Right ventricle myocardium inferior (tissue), 1 donor: ENCODE measurements at regions not wholly inside any gene's neighbourhood (a gene's known extent, or its start where the extent isn't known, plus 50 kb on each side); places are given as distances from the start of the nearest gene placed in this dataset.

Source experiments
- ATAC-seq: fragments of 200-7000 bp; cut with Tn5 transposase; one replicate; pipeline ENCODE4 v1.9.1; 2020; ENCODE audit warnings: mild to moderate bottlenecking, moderate library complexity
- DNase-seq: peaks from one replicate; pipeline ENCODE4 v3.0.0; 2021; ENCODE audit errors: missing footprints
- intact Hi-C: fragments of 100-400 bp; cut with DNase I; formaldehyde crosslinking; loops from one replicate; pipeline ENCODE4 v1.11.0; 2022
- donor health status: DM: no; HTN: yes; CAD: no; lungs with severe emphysema.

- ATAC-seq: peak; percentile 89
- intact Hi-C loops: loop anchor here (10.0 kb wide), 1 partner anchor 281 kb away; no protein-coding TSS in a partner anchor
- no peak for DNase-seq
Measured at GRCh38 chrY:8994001-8994400, 343.3 kb upstream of the TSPY4 start.

GRCh38 chrY:9001231-9001630 lies 336.0 kb upstream of the TSPY4 start:
- intact Hi-C loops: no loop called here
- DNase-seq (peak; percentile 67), ATAC-seq (peak; percentile 94)

- peak; percentile 75 for ATAC-seq
- DNase-seq: no peak
- intact Hi-C loops: no loop called here
Measured at GRCh38 chrY:9003739-9004138, 333.5 kb upstream of the TSPY4 start.

DNA sequence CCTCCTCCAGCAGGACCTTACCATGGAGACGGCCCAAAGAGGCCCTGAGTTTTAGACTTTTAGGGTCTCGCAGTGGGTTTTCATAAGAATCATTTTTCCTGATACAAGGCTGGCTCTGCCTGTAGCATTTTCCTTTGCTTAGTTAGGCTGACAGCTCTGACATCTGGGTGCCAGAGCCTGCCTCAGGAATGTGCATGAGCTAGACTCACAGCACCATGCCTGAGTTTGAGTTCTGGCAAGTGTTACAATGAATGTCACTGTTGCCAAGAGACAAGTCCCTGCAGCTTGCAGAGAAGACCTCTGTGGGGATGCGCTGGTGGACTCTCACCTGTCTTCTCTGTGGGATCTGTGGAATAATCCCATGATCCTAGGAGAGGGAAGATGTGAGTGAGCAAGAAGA lies 328.6 kb upstream of the TSPY4 start:
- intact Hi-C loops: no loop called here
- ATAC-seq: peak; percentile 65
- DNase-seq: no peak

DNA sequence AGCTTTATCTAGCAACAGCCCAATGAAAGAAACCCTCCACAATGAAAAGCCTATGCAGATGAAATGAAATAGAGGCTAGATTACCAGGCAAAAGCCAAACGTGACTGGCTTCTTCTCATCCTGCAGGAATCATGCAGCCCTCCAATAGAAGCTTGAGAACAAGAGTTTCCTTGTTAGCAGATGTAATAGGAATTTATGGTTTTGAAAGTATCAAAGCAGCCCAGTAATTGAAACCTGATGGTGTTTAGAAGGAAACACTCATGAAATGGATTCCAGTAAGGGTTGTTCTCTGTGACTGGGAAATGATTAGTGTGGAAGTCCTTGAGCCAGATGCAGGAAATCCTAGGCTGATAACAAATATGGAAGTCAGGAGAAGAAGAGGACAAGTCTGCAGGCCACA lies 320.3 kb upstream of the TSPY4 start:
- DNase-seq: no peak
- intact Hi-C loops: no loop called here
- ATAC-seq: no peak

DNA sequence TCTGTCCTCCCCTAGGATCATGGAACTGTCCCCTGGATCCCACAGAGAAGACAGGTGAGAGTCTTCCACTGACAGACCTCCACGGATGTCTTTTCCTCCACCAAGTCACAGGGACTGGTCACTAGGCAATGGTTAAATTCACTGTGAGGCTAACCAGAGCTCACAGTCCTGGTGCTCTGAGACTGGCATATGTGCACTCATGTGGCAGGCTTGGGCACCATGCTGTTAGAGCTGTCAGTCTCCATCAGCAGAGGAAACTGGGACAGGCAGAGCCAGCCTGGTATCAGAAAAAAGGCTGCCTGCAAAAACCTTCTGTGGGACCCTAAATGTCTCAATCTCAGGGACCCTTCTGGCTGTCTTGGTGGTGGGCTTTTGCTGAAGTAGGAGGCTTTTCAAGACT lies 318.9 kb upstream of the TSPY4 start:
- ATAC-seq: no peak
- DNase-seq: no peak
- intact Hi-C loops: no loop called here

DNA sequence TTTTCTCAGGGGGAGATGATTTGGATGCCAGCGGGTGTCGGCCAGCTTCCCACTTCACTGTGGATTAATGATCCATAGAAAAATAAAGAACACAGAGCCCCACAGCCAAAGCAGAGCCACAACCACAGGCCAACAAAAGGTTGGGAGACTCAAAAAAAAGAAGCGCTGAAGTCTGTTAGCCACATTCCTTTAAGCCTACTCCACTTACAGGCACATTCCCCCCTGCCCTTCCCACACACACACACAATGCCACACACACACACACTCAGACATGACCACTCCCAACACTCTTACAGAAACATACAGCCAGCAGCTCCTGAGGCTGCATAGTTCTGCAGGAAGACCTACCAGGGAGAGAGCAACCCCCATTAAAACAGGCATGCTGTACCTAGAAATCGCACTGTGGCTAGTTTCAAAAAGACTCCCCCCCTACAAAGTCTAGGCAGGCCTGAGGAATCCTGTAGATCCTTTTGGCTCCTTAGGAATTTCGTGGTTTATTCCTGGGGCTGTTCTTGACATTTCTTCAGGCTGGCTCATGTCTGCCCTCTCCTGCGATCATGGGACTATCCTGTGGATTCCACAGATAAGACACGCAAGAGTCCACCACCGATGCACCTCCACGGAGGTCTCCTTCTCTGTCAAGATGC lies 309.4 kb upstream of the TSPY4 start:
- intact Hi-C loops: no loop called here
- ATAC-seq: no peak
- no peak for DNase-seq

- ATAC-seq (no peak), DNase-seq (no peak)
- intact Hi-C loops: no loop called here
Measured at GRCh38 chrY:9029929-9030328, 307.3 kb upstream of the TSPY4 start.

- ATAC-seq (no peak), DNase-seq (no peak)
- intact Hi-C loops: no loop called here
Measured at GRCh38 chrY:9034217-9034616, 303.0 kb upstream of the TSPY4 start.

DNA sequence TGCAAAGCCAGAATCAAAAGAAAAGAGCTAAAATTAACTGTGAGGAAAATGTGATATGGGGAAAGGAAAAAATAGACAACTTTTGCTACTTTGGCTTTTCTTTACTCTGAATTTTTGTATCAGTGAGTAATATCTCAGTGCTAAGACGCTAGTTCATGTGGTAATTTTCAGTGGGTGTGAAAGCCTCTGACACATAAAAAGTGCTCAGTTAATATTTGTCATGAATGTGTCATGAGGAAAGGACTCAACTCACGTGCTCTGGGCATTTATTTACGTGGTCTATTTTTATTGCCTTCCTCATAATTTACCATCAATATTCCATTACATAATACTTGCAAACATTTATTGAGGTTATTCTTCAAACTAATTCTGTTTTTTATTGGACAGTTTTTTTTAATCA lies 302.0 kb upstream of the TSPY4 start:
- ATAC-seq (no peak), DNase-seq (no peak)
- intact Hi-C loops: no loop called here

DNA sequence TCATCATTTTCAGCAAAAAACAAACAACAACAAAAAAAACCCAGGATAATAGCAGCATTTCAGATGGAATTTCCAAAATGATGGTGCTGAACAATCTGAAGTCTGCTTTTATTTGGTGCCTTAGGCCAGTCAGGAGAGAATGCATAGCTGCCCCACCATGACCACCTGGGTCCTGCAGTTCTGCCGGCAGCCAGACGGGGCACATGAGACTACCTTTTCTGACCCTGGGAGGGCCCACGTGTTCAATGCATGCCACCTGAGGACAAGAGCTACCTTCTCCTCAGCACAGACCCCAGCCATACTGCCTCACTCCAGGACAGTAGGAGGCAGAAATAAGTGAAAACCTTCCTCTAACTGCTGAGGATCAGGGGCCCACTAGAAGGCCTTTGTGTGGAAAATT lies 295.8 kb upstream of the TSPY4 start:
- ATAC-seq: no peak
- DNase-seq: no peak
- intact Hi-C loops: no loop called here
